ENCODE measurements at regions not wholly inside any gene's neighbourhood (a gene's known extent, or its start where the extent isn't known, plus 50 kb on each side); places are given as distances from the start of the nearest gene placed in this dataset.

- in situ Hi-C loops (cut with MboI; ENCODE audit: low sequenced_read_pairs, unreplicated experiment), result loop anchor here (5.0 kb wide), 1 partner anchor 239 kb away; the partner anchor contains the start of gene CDKAL1
- TF ChIP-seq CTCF (IDR thresholded peaks at IDR 0.05; ENCODE audit: borderline replicate concordance, control extremely low read depth, extremely low read depth, insufficient read depth, missing control alignments), result no peak
- no peak for DNase-seq (ENCODE audit: low spot score)
Measured at GRCh38 chr6:20292905-20293304, 80.6 kb upstream of the MBOAT1 start.

GRCh38 chr6:20301256-20301655 lies 89.0 kb upstream of the MBOAT1 start:
- DNase-seq (ENCODE audit: low spot score), result no peak
- TF ChIP-seq CTCF (IDR thresholded peaks at IDR 0.05; ENCODE audit: borderline replicate concordance, control extremely low read depth, extremely low read depth, insufficient read depth, missing control alignments), result no peak
- in situ Hi-C loops (cut with MboI; ENCODE audit: low sequenced_read_pairs, unreplicated experiment), result no loop called here

GRCh38 chr6:20302168-20302567 lies 89.9 kb upstream of the MBOAT1 start:
- TF ChIP-seq CTCF (IDR thresholded peaks at IDR 0.05; ENCODE audit: borderline replicate concordance, control extremely low read depth, extremely low read depth, insufficient read depth, missing control alignments), result no peak
- in situ Hi-C loops (cut with MboI; ENCODE audit: low sequenced_read_pairs, unreplicated experiment), result no loop called here
- no peak for DNase-seq (ENCODE audit: low spot score)

GRCh38 chr6:20302702-20303251 lies 90.5 kb upstream of the MBOAT1 start:
- in situ Hi-C loops (cut with MboI; ENCODE audit: low sequenced_read_pairs, unreplicated experiment), result no loop called here
- no peak for DNase-seq (ENCODE audit: low spot score)
- no peak for TF ChIP-seq CTCF (IDR thresholded peaks at IDR 0.05; ENCODE audit: borderline replicate concordance, control extremely low read depth, extremely low read depth, insufficient read depth, missing control alignments)

- no peak for TF ChIP-seq CTCF (IDR thresholded peaks at IDR 0.05; ENCODE audit: borderline replicate concordance, control extremely low read depth, extremely low read depth, insufficient read depth, missing control alignments)
- in situ Hi-C loops (cut with MboI; ENCODE audit: low sequenced_read_pairs, unreplicated experiment), result no loop called here
- DNase-seq (ENCODE audit: low spot score), result no peak
Measured at GRCh38 chr6:20306491-20306890, 94.2 kb upstream of the MBOAT1 start.

- DNase-seq (ENCODE audit: low spot score), result no peak
- TF ChIP-seq CTCF (IDR thresholded peaks at IDR 0.05; ENCODE audit: borderline replicate concordance, control extremely low read depth, extremely low read depth, insufficient read depth, missing control alignments), result no peak
- in situ Hi-C loops (cut with MboI; ENCODE audit: low sequenced_read_pairs, unreplicated experiment), result no loop called here
Measured at GRCh38 chr6:20309186-20309585, 92.5 kb upstream of the E2F3 start.

All from GM13976 (cell line).